K562 (cell line): ENCODE measurements at regions not wholly inside any gene's neighbourhood (a gene's known extent, or its start where the extent isn't known, plus 50 kb on each side); places are given as distances from the start of the nearest gene placed in this dataset.

Experiments
- ATAC-seq: fragments of 200-7000 bp; cut with Tn5 transposase; 3 replicates; pipeline ENCODE4 v1.9.1; 2020; ENCODE audit warnings: moderate library complexity
- BruUV-seq: library from RNA; stranded (reverse); fragments of 400-500 nt; replicated peaks from 2 replicates; lab custom pipeline; 2021; lab: Mats Ljungman, UMichigan
- CTCF ChIA-PET: fragments of 300-600 bp; formaldehyde crosslinking; extraction: SDS; loops from one replicate; lab custom pipeline; 2021; ENCODE audit warnings: low intra/inter-chr PET ratio; lab: Yijun Ruan, JAX
- POLR2A ChIA-PET: fragments of 300-600, 350-650 bp; sonication (Branson Sonifier 250); formaldehyde crosslinking; extraction: SDS; loops from one replicate; lab custom pipeline; 2021; ENCODE audit warnings: antibody characterized with exemption, inconsistent platforms; lab: Yijun Ruan, JAX
- DNase-seq, 4 experiments: peaks; one replicate each; pipeline versions ENCODE4 v3.0.0 to v3.0.0-alpha.2; 2011 to 2018; ENCODE audit warnings: low spot score in 3 of 4, mixed read lengths in 3 of 4; ENCODE audit errors: extremely low read depth in 1 of 4
- FAIRE-seq: peaks from 2 replicates; lab custom pipeline; 2011; peaks lifted over from hg19 to GRCh38; lab: Jason Lieb, UNC
- H2AFZ ChIP-seq: 2 replicates; pipeline ENCODE4 v1.6.0; 2011; ENCODE audit warnings: low read depth, low read length, control low read depth, inconsistent platforms
- H3K27ac ChIP-seq: fragments of 200-600 bp; 3 replicates; pipeline ENCODE4 v1.8.0; 2011; ENCODE audit warnings: low read depth, mild to moderate bottlenecking, control low read depth, inconsistent platforms, low read length, moderate library complexity, mixed read lengths; ENCODE audit errors: extremely low read depth
- H3K27me3 ChIP-seq, 2 experiments: fragments of 300-600 bp in 1 of 2; 2 replicates in 1 of 2; 3 replicates in 1 of 2; pipeline versions ENCODE4 v1.6.0 to v1.8.0; 2011; ENCODE audit warnings: inconsistent platforms in 2 of 2, low read length in 2 of 2, mild to moderate bottlenecking in 1 of 2, mixed read lengths in 1 of 2, moderate library complexity in 1 of 2; ENCODE audit not compliant: control insufficient read depth in 2 of 2, insufficient read depth in 2 of 2
- H3K36me3 ChIP-seq: fragments of 300-600 bp; 3 replicates; pipeline ENCODE4 v1.8.0; 2011; ENCODE audit warnings: mild to moderate bottlenecking, low read length, inconsistent platforms; ENCODE audit not compliant: control insufficient read depth, insufficient read depth
- H3K4me1 ChIP-seq, 2 experiments: fragments of 200-600 bp in 1 of 2; replicated peaks in 1 of 2; 2 replicates in 1 of 2; 3 replicates in 1 of 2; pipeline versions ENCODE4 v1.5.1 to v1.8.0; 2011; ENCODE audit warnings: inconsistent platforms in 2 of 2, low read length in 2 of 2, mild to moderate bottlenecking in 1 of 2, mixed read lengths in 1 of 2, moderate library complexity in 1 of 2; ENCODE audit not compliant: control insufficient read depth in 2 of 2, insufficient read depth in 2 of 2
- H3K4me2 ChIP-seq: 2 replicates; pipeline ENCODE4 v1.6.1; 2011; ENCODE audit warnings: low read length, control low read depth, inconsistent platforms, mixed read lengths; ENCODE audit not compliant: insufficient read depth
- H3K4me3 ChIP-seq: fragments of 200-600 bp; sonication (generic), shearing (Covaris generic); 2 replicates; pipeline ENCODE4 v1.5.1; 2016; ENCODE audit warnings: control low read depth, inconsistent platforms
- H3K79me2 ChIP-seq: fragments of 200-600 bp; 3 replicates; pipeline ENCODE4 v1.8.0; 2011; ENCODE audit warnings: low read length, inconsistent platforms; ENCODE audit not compliant: control insufficient read depth, insufficient read depth
- H3K9ac ChIP-seq, 2 experiments: 2 replicates each; pipeline versions ENCODE4 v1.6.0 to v1.6.1; 2011; ENCODE audit warnings: low read depth in 2 of 2, low read length in 2 of 2, control low read depth in 1 of 2, inconsistent platforms in 1 of 2, mild to moderate bottlenecking in 1 of 2, mixed read lengths in 1 of 2; ENCODE audit not compliant: insufficient read depth in 1 of 2
- H3K9me1 ChIP-seq: one replicate; pipeline ENCODE4 v1.6.0; 2011; ENCODE audit warnings: inconsistent platforms, mild to moderate bottlenecking, low read length, moderate library complexity; ENCODE audit not compliant: control insufficient read depth, insufficient read depth
- H3K9me3 ChIP-seq: replicated peaks from 2 replicates; pipeline ENCODE4 v1.5.1; 2011; ENCODE audit warnings: low read depth, low read length, inconsistent platforms; ENCODE audit not compliant: control insufficient read depth, insufficient read depth
- H4K20me1 ChIP-seq: replicated peaks from 2 replicates; pipeline ENCODE4 v1.6.1; 2011; ENCODE audit warnings: low read length, inconsistent platforms, mixed read lengths; ENCODE audit not compliant: control insufficient read depth, insufficient read depth
- KLF16 ChIP-seq: IDR thresholded peaks from 2 replicates; pipeline ENCODE4 v1.6.1; 2016; ENCODE audit warnings: antibody characterized with exemption
- RBFOX2 ChIP-seq: fragments of 200-400 bp; formaldehyde crosslinking; IDR thresholded peaks from 2 replicates; pipeline ENCODE4 v1.6.1; 2017; ENCODE audit warnings: low read depth, mild to moderate bottlenecking, low read length, moderate library complexity
- ZC3H11A ChIP-seq: IDR thresholded peaks from 2 replicates; pipeline ENCODE4 v1.6.1; 2012; ENCODE audit warnings: low read depth, low read length, improper control_type of control experiment
- ZNF431 ChIP-seq: sonication (generic); formaldehyde crosslinking; IDR thresholded peaks from 2 replicates; pipeline ENCODE4 v1.8.0; 2022; ENCODE audit warnings: mild to moderate bottlenecking, missing genetic modification reagents
- WGBS: fragments of 100-300 bp; shearing (Covaris generic); methylation state at CpG from one replicate; pipeline ENCODE4 v1.1.6; 2016; ENCODE audit warnings: low coverage, mixed read lengths; ENCODE audit not compliant: insufficient coverage; ENCODE audit errors: missing lambda C conversion rate; 5-methylcytosine and 5-hydroxymethylcytosine counted together
- in situ Hi-C: fragments of 300-500 bp; cut with MboI; formaldehyde crosslinking; loops from 4 replicates; pipeline ENCODE4 v1.15.0; 2018; ENCODE audit warnings: inconsistent platforms, mixed read lengths
- intact Hi-C: fragments of 100-400 bp; cut with micrococcal nuclease; formaldehyde crosslinking; loops from 2 replicates; pipeline ENCODE4 v1.14.2; 2022
- TF ChIP-seq, protein P1 (sequence below): sonication (generic); formaldehyde crosslinking; IDR thresholded peaks from 2 replicates; pipeline ENCODE4 v1.4.0; 2020; ENCODE audit warnings: mild to moderate bottlenecking, missing genetic modification reagents
- TF ChIP-seq, protein P2 (sequence below), 2 experiments: fragments of 450-650 bp in 1 of 2; sonication (generic) in 1 of 2; formaldehyde crosslinking in 1 of 2; IDR thresholded peaks; 2 replicates each; pipeline versions ENCODE4 v1.7.1 to v1.9.0; 2016 to 2022; ENCODE audit warnings: inconsistent platforms in 1 of 2, mild to moderate bottlenecking in 1 of 2, missing genetic modification reagents in 1 of 2

DNA sequence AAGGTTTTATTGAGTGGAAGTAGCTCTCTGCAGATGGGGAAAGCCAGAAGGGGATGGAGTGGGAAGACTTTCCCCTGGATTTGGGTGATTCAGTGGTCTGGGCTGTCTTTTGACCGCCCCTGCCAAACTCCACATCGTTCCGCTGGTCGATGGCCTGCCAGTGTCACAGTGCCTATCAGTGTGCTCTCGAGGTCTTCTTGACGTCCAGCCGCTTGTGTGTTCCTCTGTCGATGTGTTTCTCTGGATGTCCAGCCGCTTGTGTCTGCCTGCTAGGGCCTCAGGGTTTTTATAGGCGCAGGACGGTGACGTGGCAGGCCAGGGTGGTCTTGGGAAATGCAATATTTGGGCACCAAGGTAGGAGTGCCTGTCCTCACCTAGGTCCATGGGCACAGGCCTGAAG is 1371.4 kb upstream of the PIK3C3 start:
- no peaks in the 10 kb centered on the region for H3K9me3 ChIP-seq
- no peak for ATAC-seq
- no peak overlapping the region for H2AFZ ChIP-seq
- H3K79me2 ChIP-seq, result no peaks in the 10 kb centered on the region
- H3K36me3 ChIP-seq, result no peaks in the 10 kb centered on the region
- under 1% methylated on average over 12 of the region's 12 CpGs for WGBS
- no peak for FAIRE-seq
- H3K27me3 ChIP-seq, result no peaks in the 10 kb centered on the region
- in situ Hi-C loops, result no loop called here
- POLR2A ChIA-PET, result no interaction called here
- H3K4me2 ChIP-seq, result no peak overlapping the region
- TF ChIP-seq KLF16 (no peak), ZC3H11A (no peak), ZNF431 (CRISPR knock-in tag) (no peak), RBFOX2 (no peak)
- TF ChIP-seq, protein P1, sequence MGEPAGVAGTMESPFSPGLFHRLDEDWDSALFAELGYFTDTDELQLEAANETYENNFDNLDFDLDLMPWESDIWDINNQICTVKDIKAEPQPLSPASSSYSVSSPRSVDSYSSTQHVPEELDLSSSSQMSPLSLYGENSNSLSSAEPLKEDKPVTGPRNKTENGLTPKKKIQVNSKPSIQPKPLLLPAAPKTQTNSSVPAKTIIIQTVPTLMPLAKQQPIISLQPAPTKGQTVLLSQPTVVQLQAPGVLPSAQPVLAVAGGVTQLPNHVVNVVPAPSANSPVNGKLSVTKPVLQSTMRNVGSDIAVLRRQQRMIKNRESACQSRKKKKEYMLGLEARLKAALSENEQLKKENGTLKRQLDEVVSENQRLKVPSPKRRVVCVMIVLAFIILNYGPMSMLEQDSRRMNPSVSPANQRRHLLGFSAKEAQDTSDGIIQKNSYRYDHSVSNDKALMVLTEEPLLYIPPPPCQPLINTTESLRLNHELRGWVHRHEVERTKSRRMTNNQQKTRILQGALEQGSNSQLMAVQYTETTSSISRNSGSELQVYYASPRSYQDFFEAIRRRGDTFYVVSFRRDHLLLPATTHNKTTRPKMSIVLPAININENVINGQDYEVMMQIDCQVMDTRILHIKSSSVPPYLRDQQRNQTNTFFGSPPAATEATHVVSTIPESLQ (CRISPR knock-in tag), result no peak
- TF ChIP-seq, protein P2, sequence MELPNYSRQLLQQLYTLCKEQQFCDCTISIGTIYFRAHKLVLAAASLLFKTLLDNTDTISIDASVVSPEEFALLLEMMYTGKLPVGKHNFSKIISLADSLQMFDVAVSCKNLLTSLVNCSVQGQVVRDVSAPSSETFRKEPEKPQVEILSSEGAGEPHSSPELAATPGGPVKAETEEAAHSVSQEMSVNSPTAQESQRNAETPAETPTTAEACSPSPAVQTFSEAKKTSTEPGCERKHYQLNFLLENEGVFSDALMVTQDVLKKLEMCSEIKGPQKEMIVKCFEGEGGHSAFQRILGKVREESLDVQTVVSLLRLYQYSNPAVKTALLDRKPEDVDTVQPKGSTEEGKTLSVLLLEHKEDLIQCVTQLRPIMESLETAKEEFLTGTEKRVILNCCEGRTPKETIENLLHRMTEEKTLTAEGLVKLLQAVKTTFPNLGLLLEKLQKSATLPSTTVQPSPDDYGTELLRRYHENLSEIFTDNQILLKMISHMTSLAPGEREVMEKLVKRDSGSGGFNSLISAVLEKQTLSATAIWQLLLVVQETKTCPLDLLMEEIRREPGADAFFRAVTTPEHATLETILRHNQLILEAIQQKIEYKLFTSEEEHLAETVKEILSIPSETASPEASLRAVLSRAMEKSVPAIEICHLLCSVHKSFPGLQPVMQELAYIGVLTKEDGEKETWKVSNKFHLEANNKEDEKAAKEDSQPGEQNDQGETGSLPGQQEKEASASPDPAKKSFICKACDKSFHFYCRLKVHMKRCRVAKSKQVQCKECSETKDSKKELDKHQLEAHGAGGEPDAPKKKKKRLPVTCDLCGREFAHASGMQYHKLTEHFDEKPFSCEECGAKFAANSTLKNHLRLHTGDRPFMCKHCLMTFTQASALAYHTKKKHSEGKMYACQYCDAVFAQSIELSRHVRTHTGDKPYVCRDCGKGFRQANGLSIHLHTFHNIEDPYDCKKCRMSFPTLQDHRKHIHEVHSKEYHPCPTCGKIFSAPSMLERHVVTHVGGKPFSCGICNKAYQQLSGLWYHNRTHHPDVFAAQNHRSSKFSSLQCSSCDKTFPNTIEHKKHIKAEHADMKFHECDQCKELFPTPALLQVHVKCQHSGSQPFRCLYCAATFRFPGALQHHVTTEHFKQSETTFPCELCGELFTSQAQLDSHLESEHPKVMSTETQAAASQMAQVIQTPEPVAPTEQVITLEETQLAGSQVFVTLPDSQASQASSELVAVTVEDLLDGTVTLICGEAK (IDR thresholded peaks at IDR 0.05), result no peak
- TF ChIP-seq, protein P2 (CRISPR knock-in tag; IDR thresholded peaks at IDR 0.05), result no peak
- no peak overlapping the region for H3K27ac ChIP-seq
- BruUV-seq, result no TSS peak
- no peaks in the 10 kb centered on the region for H3K9me1 ChIP-seq
- CTCF ChIA-PET, result no interaction called here
- H3K4me3 ChIP-seq, result no peak overlapping the region
- H3K9ac ChIP-seq, result no peak overlapping the region
- no peaks in the 10 kb centered on the region for H4K20me1 ChIP-seq
- no peaks in the 10 kb centered on the region for H3K4me1 ChIP-seq
- intact Hi-C loops, result no loop called here
- DNase-seq, result no peak
